ENCODE measurements at regions not wholly inside any gene's neighbourhood (a gene's known extent, or its start where the extent isn't known, plus 50 kb on each side); places are given as distances from the start of the nearest gene placed in this dataset.

GRCh38 chr7:84757761-84758160 is 429.1 kb downstream of the SEMA3D start:
- no peak for TF ChIP-seq CTCF (IDR thresholded peaks at IDR 0.05; ENCODE audit: low read depth, low read length)
- TF ChIP-seq EZH2phosphoT487 (IDR thresholded peaks at IDR 0.05; ENCODE audit: low read depth): no peak

Measured in OCI-LY3 (cell line).